Erythroblast (primary cell): ENCODE measurements at regions not wholly inside any gene's neighbourhood (a gene's known extent, or its start where the extent isn't known, plus 50 kb on each side); places are given as distances from the start of the nearest gene placed in this dataset.

Experiments
- GATA1 ChIP-seq: IDR thresholded peaks from 2 replicates; pipeline ENCODE4 v1.6.1; 2011; ENCODE audit warnings: low read depth, mild to moderate bottlenecking, control low read depth, low read length, moderate library complexity
- POLR2A ChIP-seq: IDR thresholded peaks from 2 replicates; pipeline ENCODE4 v1.6.1; 2011; ENCODE audit warnings: mild to moderate bottlenecking, low read length

GRCh38 chr16:88303405-88303804, 79.4 kb upstream of the ZNF469 start:
- no peak for TF ChIP-seq POLR2A
- no peak for TF ChIP-seq GATA1
